ENCODE measurements at regions not wholly inside any gene's neighbourhood (a gene's known extent, or its start where the extent isn't known, plus 50 kb on each side); places are given as distances from the start of the nearest gene placed in this dataset.

DNA sequence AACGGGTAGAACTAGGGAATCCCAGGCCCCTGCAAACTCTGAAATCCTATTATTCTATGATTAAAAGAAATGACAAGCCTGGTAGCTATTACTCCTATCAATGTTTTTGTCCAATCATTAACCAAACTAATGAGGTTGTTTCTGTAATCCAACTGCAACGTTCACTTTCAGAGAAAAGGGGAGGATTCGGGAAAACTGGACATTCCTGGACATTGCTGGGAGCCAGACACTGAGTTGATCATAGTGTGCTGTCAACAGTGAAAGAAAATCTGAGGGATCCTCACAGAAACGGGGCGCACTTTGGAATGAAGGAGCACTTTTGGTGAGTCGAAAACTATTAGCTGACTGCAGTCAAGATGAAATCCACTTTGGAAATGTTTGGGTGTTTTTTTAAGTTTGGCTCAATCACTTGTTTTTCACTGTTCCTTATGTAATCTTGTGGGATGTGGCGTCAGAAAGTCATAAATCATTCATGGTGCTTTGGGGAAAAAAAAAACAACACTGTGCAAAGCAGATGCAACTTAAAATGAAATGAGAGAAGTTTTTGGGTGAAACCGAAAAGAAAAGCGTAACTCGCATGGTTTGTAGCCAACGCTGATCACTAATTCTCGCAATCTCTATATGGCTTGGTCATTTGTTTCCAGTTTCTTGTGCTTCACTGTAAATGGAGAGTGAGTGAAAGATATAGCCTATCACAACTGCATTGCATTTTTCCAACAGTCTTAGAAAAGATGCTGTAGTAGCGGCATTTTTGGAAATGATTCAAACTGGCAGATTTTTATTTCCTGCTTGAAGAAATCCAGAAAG, 51.2 kb upstream of the ADRA1B start:
- no peak for DNase-seq

DNA sequence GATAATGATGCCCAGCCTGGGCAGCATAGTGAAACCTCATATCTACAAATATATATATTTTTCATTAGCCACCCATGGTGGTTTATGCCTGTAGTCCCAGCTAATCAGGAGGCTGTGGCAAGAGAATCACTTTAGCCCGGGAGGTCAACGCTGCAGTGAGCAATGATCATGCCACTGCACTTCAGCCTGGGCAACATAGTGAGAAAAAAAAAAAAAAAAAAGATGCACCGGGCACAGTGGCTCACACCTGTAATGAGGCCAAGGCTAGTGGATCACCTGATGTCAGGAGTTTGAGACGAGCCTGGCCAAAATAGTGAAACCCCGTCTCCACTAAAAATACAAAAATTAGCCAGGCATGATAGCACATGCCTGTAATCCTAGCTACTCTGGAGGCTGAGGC, 50.2 kb upstream of the ADRA1B start:
- DNase-seq, result no peak
